T-helper 9 cell (primary cell): ENCODE measurements at regions not wholly inside any gene's neighbourhood (a gene's known extent, or its start where the extent isn't known, plus 50 kb on each side); places are given as distances from the start of the nearest gene placed in this dataset.

Source experiments
- DNase-seq: peaks from one replicate; pipeline ENCODE4 v3.0.0-alpha.2; 2020

DNA sequence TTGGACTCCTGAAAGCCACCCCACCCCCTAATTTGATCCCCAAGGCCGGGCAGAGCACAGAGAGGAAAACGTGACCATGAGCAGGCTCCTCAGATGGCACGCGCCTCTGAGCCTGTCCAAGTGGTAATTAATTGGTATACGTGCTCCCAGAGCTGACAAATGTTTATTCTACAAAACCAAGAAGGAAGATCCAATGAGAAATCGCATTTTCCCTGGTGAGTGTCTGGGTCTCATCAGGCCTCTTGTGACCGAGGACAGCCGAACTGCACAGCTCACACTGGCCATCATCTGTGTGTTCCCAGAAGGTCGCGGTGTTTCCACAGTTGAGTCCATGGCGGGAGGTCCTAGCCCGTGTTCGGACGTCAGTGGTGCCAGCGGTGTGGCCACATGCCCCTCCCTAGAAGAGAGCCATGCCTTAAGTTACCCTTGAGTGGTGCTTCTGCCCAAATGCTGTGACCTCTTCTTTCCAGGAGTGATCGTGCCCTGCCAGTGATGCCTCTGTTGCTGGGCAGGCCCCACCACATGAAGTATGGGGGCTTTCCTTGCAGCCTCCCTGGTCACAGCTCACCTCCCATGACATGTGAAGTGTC lies 317.5 kb upstream of the RTL1 start:
- no peak for DNase-seq

DNA sequence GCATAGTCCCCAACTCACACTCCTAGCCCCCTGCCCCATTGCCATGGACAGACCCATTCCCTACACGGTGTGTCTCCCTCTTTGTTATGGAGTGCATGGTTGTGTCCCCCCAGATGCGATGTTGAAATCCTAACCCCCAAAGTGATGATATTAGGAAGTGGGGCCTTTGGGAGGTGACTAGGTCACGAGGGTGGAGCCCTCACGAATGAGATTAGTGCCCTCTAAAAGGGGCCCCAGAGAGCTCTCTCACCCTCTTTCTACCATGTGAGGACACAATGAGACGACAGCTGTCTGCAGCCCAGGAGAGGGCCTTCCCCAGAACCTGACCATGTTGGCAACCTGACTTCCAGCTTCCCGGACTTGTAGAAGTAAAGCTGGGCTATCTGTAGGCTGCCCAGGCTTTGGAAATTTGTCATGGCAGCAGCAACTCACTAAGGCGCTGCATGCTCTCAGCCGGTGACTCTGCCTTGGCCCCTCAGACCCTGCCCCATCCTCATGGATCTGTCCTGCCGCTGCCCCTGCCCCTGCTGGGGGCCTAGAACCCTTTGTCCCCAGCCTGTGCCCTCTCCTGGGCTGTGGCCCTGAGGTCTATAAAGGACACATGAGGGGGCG lies 318.1 kb upstream of the RTL1 start:
- no peak for DNase-seq

DNA sequence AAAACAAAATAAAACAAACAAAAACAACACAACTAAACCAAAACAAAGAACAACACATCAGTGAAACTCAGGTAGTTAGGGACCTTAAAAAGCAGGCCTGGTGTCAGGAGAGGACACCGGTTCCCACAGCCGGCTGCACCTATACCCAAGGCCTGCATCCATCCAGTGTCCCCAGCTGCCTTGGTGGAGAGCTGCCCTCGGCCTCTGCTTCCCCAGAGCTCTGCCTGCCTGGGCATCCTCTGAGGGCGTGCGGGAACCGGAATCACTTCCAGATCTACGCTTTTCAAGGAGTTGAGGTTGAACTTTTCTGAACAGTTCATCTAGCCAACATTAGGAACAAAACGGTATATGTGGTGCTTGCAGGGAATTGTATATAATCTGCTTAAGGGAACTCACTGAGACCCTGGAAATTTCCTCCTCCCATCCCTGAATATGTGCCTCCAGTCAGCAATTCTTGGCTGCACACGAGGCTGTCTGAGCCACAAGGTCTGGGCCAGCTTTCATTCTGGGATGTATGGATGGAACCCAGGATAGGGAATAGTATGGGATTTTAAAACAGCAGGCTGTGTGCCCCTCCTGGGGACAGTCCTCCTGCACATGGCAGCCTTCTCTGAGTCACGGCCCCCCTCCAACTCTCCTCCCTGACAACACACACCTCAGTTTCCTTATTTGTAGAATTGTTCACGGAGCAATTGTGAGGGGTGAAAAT lies 319.0 kb upstream of the RTL1 start:
- DNase-seq = no peak

DNA sequence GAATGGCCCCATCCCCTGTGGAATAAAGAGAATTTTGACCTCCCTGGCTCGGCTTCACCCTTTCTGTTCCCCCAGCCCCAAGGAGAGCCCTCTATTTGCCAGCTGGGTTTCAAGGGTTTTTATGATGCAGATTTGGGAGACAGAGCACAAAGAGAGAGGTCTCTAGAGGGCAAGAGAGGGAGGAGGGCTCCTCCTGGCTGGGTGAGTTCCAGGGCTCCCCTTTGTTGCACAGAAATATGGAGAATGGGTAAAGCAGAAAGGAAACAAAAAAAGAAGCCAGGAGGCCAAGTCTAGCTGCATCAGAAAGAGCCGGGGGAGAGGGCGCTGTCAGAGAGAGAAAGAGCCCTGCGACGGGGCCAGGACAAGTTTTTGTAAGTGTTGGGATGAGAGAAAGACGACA lies 319.6 kb upstream of the RTL1 start:
- DNase-seq = no peak

DNA sequence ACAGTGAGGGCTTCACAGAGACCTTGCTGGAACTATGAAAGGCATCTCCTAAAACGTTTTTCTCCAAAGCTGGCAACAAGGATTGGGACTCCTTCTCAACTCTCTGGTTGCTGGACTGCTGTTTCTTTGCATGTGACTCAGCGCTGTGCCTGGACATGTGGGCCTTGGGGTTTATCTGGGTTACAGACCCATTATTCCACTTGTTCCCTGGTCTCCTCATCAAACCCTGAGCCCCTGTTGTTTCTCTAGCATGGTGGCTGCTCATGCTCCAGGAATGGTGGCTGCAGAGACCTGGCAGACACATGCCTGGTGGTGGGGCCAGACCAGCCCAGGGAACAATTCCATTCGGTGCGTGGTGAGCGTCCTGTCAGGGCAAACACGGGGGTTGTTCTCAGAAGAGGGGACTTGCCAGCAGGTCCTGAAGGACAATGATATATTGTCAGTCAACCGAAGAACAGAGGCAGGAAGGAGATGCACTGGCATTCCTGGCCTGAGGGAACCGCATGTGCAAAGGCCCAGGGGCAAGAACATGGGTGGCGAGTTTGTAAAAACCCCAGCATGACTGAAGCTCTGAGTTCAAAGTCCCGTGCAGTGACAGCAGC lies 320.1 kb upstream of the RTL1 start:
- DNase-seq = no peak

DNA sequence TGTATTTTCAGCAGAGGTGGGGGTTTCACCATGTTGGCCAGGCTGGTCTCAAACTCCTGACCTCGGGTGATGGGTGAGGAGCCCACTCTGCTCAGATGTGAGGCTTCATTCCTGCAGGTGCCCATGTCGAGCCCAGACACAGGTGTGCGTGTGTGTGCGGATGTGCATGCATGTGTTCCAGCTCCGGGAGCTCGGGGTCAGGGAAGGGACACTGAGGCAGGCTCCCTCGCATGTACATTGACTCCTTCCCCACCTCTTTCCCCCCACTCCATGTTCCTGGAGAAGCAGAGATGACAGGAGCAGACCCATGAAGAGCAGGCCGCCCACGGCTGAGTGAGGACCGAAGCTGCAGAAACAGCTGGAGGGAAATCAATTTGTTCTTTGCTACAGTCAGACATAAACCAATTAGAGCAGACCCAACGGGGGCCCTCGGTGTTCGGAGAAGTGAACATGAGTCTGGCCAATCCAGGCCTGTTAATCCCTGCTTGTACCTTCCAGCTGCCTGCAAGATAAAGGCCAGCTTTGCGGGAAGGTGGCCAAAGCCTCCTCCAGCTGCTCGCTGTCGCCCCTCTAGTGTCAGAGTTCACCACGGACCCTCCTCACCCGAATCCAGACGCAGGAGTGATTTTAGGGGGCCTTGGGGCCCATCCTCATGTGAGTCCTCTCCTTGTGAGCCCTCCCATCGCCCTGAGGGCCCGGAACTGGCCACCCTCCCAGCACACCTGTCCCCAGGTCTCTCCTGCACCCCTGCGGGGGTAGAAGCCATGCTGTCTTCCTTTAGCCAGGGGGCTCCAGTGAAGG lies 321.0 kb upstream of the RTL1 start:
- DNase-seq = no peak

DNA sequence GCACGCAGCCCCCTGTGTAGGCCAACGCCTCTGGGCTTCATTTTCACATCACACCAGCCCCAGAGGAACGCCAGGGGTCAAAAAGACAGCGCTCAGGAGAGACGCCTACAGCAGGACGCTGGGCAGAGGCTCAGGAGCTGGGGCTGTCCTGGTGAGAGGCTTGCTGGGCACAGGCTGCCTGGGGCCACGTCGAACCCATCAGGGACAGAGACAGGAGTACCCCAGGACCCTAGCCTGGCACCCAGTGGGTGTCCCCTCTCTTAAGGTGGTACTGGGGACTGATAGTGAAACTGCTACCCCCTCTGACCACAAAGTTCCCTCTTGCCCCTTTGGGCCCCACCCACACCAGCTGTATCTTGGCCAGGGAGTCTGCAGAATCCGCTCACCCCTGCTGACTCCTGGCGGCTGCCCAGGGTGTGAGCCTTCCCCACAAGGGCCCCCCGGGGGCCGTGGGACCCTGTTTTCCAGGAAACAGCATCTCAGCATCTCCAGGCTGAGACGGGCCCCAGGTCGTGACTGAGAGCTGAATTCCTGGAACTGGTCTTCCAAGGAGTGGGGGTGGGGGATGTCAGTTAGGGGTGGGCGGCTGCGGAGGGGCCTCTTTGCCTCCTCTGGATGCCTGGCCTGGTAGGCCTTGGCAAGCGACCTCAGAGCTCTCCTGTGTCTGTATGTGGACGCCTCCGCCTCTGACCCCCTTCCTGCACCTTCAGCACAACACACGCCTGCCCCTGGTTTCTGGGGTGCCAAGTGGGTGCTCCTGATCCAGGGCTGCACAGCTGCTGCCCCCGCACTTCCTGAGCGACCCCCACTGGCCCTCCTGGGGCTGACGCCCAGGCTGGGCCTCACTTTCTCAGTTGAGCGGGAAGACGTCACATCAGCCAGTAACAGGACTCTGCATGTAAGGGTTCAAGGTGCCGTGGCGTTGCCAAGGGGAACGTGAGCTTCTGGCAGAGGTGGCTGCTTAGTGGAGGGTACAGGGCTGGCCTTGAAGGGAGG lies 321.9 kb upstream of the RTL1 start:
- DNase-seq = no peak

DNA sequence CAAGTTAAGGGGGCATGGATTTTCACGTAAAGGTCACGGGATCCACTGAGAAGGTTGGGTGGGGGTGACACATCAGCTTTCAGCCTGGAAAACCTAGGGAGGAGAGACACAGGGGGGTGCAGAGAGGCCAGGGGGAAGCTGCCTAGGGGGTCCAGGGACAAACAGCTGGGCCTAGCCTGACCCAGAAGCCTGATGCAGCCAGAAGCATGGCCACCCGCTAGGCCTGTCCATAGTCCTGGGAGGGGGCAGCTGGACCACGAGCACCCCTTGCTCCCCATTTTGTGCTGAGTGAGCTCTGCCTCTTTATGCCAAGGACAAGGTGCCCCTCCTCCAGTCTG lies 322.7 kb upstream of the RTL1 start:
- DNase-seq = no peak

DNA sequence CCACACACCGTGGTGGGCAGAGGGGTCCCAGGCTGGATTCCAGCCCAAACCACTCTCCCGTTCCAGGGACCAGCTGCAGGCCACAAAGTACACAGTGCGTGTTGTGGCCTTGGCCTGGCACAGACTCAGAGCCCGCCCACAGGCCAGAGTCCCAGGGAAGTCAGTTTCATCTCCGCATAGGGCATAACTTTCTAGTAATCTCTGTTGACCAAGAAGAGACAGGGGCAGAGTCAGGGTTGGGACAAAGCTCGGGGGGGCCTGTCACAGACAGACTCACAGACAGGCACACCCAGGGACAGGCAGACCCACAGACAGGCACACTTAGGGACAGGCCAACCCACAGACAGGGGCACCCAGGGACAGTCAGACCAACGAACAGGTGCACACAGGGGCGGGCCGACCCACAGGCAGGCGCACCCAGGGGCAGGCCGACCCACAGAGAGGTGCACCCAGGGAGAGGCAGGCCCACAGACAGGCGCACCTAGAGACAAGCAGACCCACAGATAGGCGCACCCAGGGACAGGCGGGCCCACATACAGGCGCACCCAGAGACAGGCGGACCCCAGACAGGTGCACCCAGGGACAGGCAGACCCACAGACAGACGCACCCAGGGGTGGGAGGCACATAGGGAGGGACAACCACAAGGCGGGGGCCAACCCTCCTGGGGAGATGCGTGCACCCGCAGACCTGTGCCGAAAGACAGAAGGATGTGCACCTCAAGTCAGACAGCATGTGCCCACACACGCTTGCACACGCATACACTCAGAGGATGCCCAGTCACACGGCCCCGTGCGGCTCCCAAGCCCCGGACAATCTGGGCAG lies 323.3 kb upstream of the RTL1 start:
- no peak for DNase-seq

DNA sequence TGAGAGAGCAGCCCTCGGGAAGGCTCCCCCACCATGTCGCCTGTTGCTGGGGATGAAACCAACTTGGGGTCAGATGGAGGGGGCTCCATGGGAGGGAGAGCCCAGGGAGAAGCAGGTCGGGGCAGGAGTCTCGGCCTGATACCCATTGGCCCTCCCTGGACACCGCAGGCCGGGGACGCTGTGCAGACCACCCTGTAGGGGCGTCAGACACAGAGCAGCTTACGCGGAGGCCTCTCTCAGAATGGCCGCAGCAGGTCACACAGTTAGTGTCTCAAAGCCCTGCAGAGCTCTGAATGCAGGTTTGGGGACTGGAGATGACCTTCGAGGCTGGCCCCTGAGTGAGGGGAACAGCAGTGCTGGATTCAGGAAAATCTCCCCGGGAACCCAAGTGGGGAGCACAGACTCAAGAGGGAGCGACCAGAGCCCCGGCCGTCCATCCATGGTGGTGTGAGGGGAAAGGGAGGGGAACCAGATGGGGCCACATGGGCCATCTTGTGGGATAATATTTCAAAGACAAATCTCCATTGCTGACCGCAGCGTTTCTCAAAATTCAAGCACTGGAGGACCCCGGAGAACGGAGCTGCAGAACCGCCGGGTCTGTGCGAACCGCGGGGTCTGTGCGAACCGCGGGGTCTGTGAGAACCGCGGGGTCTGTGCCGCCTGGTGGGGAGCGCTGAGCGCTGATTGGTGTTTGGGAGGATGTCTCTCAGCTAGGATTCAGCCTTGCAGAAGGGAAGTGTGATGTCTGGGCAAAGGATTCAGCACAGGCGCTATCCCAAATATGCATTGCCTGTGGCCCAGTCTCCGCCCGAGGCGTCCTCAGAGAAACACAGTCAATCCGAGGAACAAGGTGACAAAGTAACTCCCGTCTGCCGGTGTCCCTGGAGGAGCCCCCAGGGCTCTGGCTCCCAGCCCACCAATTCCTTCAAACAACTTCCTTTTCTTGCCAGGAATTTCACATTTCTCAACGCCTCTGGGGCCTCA lies 324.4 kb upstream of the RTL1 start:
- no peak for DNase-seq

DNA sequence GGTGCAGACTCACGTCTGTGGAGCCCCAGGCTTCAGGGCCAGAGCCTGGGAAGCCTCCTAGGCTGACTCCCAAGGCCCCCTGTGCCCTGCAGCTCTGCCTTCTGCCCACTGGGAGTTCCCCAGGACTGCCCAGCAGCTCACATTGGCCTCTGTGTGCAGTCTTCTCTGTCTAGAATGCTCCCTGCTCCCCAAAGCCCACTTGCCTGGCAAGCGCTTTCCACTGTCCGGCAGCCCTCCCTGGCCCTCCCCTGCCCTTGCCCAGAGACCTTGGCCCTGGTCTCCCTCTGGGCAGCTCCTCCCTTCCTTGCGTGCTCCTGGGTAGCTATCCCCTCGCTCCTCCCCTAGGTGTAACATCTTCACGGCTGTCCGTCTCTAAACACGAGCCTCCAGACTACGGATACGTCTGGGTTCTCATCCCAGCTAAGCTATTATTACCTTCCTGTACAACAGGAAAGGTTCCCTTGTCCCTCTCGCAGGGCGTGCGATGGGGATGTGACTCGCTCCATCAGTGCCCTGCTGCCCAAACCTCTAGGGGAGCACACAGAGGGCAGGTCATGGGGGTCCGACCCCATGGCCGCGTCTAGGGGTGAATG lies 325.5 kb upstream of the RTL1 start:
- DNase-seq = no peak

DNA sequence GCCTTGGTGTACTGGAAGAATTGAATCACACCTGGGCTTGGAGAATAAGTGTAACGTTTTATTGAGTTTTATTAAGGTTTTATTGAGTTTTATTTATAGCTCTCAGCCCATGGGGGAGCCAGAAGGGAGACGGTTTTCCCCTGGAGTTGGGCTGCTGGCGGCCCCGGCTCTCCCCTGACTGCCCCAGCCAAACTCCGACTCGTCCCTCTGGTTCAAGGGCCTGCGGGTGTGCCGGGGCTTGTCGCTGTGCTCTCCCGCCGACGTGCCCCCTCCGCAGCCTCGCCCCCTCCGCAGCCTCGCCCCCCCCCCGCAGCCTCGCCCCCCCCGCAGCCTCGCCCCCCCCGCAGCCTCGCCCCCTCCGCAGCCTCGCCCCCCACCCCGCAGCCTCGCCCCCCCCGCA lies 326.1 kb upstream of the RTL1 start:
- no peak for DNase-seq

DNA sequence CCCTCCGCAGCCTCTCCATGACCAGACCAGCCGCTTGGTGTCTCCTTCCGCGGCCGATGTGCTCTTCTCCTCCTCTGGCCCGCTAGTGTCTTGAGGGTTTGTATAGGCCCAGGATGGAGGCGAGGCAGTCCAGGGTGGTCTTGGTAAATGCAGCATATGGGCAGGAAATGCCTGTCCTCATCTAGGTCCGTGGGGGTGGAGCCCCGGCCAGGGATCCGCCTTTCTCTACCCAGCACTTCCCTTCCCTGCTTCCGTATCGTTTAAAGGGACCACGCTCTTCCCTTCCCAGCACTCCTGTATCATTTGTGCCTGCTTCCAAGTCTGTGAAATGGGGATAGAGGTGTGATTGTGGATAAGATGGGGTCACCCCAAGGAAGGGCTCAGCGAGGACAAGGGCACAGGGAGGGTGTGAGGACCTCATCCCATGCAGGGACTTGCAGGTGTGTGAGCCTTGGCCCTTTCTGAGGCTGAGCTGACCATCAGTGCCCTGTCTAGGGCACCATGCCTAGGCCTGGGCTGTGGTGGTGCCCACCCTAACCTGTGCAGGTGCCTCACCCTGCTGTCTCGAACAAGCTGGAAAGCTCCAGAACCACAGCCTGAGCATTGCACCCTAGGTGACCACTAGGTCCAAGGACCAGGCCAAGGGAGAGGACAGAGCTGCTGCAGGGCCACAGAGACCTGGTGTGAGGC lies 326.8 kb upstream of the RTL1 start:
- no peak for DNase-seq

DNA sequence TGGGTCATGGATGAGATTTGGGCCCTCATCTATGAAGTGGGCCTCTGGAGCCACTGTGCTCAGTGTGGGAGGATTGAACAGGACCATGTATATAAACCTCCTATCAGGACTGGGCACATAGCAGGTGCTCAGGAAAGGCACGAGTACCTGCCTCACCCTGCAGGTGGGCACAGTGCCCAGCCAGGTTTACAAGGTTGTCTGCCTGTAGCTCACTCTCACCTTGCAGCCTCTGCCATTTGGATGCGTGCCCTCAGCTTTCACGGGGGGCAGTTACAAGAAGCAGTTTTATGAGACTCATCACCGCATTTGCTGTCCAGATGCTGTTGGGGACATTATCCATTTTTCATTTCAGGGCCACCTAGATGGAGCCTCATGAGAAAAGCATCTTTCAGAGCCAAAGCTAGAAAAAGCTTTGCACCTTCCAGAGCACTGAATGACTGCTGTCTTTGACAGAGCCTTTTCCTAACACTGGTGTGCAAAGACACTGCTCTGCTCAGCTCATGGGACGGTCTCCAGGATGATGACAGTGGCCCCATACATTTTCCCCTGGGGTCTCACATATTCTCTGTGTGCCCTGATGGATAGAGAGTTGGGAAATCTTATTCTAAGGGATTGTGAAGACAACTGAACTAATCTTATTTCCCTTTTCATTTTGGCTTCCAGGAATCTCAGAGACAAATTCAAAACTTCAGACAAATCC lies 327.5 kb upstream of the RTL1 start:
- DNase-seq = no peak

DNA sequence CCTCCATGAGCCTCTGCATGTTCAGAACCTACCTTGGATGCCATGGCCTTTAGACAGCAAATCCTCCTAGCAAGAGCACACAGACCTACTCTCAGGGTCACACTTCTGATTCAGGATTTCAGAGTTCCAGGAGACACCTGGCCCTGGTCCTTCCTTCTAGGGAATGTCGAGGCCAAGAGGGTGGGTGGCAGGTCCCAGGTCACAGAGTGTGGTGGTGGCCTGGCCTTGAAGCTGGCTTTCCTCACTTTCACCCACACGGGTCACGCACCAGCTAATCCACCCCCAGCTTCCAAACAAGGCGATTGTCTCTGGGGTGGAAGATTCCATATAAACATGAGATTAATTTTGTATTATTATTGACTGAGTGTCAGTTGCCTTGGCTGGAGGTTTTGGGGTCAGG lies 328.3 kb upstream of the RTL1 start:
- DNase-seq = no peak

DNA sequence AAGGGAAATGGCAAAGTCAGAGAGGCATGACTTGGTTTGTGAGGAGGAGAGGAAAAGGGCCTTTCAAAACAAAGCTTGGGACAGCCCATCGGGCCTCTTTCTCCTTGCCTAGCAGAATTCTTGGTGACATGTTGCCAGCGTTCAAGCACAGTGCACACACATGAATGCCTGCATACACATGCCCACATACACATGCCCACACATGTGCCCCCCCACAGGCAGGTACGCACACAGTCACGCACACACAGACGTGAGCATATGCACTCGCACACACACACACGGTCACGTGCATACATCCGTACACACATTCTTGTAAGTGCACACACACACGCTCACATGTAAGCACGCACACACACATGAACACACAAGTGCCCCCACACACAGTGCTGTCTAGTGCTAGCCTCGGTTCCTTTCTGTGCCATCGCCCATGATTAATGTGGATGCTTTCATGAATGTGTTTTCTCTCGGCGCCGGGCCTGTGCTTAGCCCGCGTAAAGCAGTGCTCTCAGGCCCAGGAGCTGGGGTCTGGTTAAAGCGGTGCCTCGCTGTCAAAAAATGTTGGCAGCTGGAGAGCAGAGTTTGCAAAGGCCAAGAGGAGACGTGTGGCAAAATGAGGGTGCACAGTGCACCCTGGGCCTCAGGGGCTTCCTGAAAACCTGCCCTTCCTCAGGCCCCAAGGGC lies 328.8 kb upstream of the DIO3 start:
- DNase-seq = no peak

DNA sequence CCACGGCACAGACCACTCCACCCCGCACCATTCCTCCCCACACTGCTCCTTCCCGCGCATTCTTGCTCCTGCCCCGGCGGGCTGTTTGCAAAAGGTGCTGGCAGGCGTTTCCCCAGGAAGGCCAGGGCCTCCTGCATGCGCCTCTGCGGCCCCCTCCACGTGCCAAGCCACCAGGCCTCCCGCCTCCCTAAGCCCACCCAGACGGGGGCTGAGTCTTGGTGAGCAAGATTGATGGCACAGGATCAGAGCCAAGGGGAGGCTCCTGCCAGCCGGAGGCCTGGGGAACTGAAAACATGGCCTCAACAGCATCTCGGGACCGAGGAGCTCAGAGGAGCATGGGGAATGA lies 328.3 kb upstream of the DIO3 start:
- no peak for DNase-seq

DNA sequence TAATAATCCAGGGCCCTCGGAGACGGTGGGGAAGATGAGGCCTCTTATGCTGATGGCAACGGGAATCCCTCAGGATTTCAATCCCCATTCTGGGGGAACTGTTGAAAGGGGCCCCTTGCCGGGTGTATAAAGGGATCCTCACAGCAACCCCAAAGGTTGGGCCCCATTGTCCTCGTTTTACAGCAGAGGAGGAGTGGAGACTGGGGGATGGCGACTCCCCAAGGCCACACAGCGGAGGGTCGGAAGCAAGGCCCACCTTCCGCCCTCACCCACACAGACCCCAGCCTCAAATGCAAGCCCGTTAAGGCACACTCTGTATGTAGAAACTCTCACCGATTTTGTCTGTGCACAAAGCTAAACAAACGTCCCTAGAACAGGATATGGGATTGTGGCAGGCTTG lies 327.9 kb upstream of the DIO3 start:
- no peak for DNase-seq
